ENCODE measurements at regions not wholly inside any gene's neighbourhood (a gene's known extent, or its start where the extent isn't known, plus 50 kb on each side); places are given as distances from the start of the nearest gene placed in this dataset.

- no peak overlapping the region for H3K4me2 ChIP-seq (ENCODE audit: low read length)
- CTCF ChIA-PET: no interaction called here
- DNase-seq (ENCODE audit: low read depth, low spot score) (no peak), ATAC-seq (no peak)
- POLR2A ChIA-PET: no interaction called here
- no peak for TF ChIP-seq ZNF274 (IDR thresholded peaks at IDR 0.05; ENCODE audit: low read depth, low read length)
- no peak for TF ChIP-seq CTCF (IDR thresholded peaks at IDR 0.05 in 2 of 3, conservative IDR thresholded peaks at IDR 0.05 in 1 of 3; ENCODE audit: borderline replicate concordance in 1 of 3, insufficient read depth in 1 of 3, low read depth in 2 of 3, low read length in 2 of 3)
- no peak for TF ChIP-seq SRF (IDR thresholded peaks at IDR 0.05; ENCODE audit: low read depth)
- no peak for TF ChIP-seq POLR2AphosphoS5 (IDR thresholded peaks at IDR 0.05; ENCODE audit: low read depth, low read length)
- no peak for TF ChIP-seq ZBTB33 (IDR thresholded peaks at IDR 0.05; ENCODE audit: extremely low read depth, insufficient replicate concordance, low read length)
- no peak for TF ChIP-seq EZH2phosphoT487 (IDR thresholded peaks at IDR 0.05; ENCODE audit: borderline replicate concordance)
- no peak for TF ChIP-seq RAD21 (IDR thresholded peaks at IDR 0.05; ENCODE audit: low read depth)
- no peaks in the 10 kb centered on the region for H3K27me3 ChIP-seq (ENCODE audit: insufficient read depth, low read length)
- no peaks in the 10 kb centered on the region for H3K9me2 ChIP-seq (ENCODE audit: insufficient read depth)
- H3K9me3 ChIP-seq (ENCODE audit: control insufficient read depth in 1 of 2, insufficient read depth in 1 of 2, low read depth in 1 of 2, low read length in 2 of 2): no peaks in the 10 kb centered on the region; a peak in 1 of 4 replicates
- no peak overlapping the region for H2AFZ ChIP-seq (ENCODE audit: low read depth, low read length, poor library complexity, severe bottlenecking)
- intact Hi-C loops (cut with micrococcal nuclease): no loop called here
- BruUV-seq (replicated peaks): no TSS peak
- RAD21 ChIA-PET (ENCODE audit: low non-redundant PET in 1 of 2, low total read pairs in 2 of 2, uncharacterized antibody in 2 of 2, unreplicated experiment in 2 of 2): no interaction called here
- H3K9ac ChIP-seq (ENCODE audit: low read length): no peak overlapping the region
- H3K27ac ChIP-seq (ENCODE audit: low read depth, low read length): no peak overlapping the region
- no peaks in the 10 kb centered on the region for H4K20me1 ChIP-seq (ENCODE audit: insufficient read depth)
- H3K36me3 ChIP-seq (ENCODE audit: control insufficient read depth in 1 of 2, insufficient read depth in 2 of 2, low read length in 2 of 2): no peaks in the 10 kb centered on the region
- no peaks in the 10 kb centered on the region for H3K79me2 ChIP-seq (ENCODE audit: insufficient read depth, low read length)
- H3K4me1 ChIP-seq (ENCODE audit: control insufficient read depth in 1 of 2, insufficient read depth in 2 of 2, low read length in 2 of 2): no peaks in the 10 kb centered on the region
- H3K4me3 ChIP-seq (replicated peaks in 1 of 2; ENCODE audit: low read depth in 1 of 2, low read length in 2 of 2): no peak overlapping the region
These were observed 200.2 kb upstream of the PABPC4L start for GRCh38 chr4:134401798-134402197.

Data from HCT116 (cell line).